Right lobe of liver (tissue), 6 donors: ENCODE measurements at regions not wholly inside any gene's neighbourhood (a gene's known extent, or its start where the extent isn't known, plus 50 kb on each side); places are given as distances from the start of the nearest gene placed in this dataset.

Experiments
- ATAC-seq, 4 donors: fragments of 200-7000 bp; cut with Tn5 transposase; one replicate each; pipeline ENCODE4 v1.9.1; 2020; ENCODE audit warnings: mild to moderate bottlenecking in 4 of 4, moderate library complexity in 4 of 4
- DNase-seq, 3 donors: peaks; one replicate each; pipeline ENCODE4 v3.0.0-alpha.2; 2020
- H3K27ac ChIP-seq, 3 donors: fragments of 200-600 bp; one replicate each; pipeline ENCODE4 v1.8.0; 2022
- H3K27me3 ChIP-seq, 2 donors: fragments of 200-600 bp; one replicate each; pipeline ENCODE4 v1.8.0; 2022
- H3K36me3 ChIP-seq, 4 donors: fragments of 200-600 bp; sonication (generic) in 1 of 4; one replicate each; pipeline versions ENCODE4 v1.5.1 to v1.8.0; 2017 to 2022; ENCODE audit warnings: control low read depth in 1 of 4
- H3K4me1 ChIP-seq, 4 donors: fragments of 200-600 bp; sonication (generic) in 1 of 4; one replicate each; pipeline versions ENCODE4 v1.5.1 to v1.8.0; 2017 to 2022; ENCODE audit warnings: control low read depth in 1 of 4
- H3K4me3 ChIP-seq, 3 donors: fragments of 200-600 bp; one replicate each; pipeline ENCODE4 v1.8.0; 2022
- H3K9me3 ChIP-seq, 4 donors: fragments of 200-600 bp; sonication (generic) in 1 of 4; one replicate each; pipeline versions ENCODE4 v1.5.1 to v1.8.0; 2017 to 2022; ENCODE audit warnings: control low read depth in 1 of 4
- POLR2A ChIP-seq: fragments of 450-650 bp; IDR thresholded peaks from one replicate; pipeline ENCODE4 v1.6.1; 2017; ENCODE audit warnings: antibody characterized with exemption, mild to moderate bottlenecking
- WGBS: methylation state at CpG from one replicate; pipeline ENCODE4 v1.1.6; 2018; ENCODE audit warnings: low coverage, low lambda C conversion rate; ENCODE audit not compliant: insufficient coverage; ENCODE audit errors: missing lambda C conversion rate; 5-methylcytosine and 5-hydroxymethylcytosine counted together
- intact Hi-C, 2 donors: fragments of 100-400 bp; cut with DNase I; formaldehyde crosslinking; loops; one replicate each; pipeline versions ENCODE4 v1.11.2 to v1.14.1; 2022
- TF ChIP-seq, protein P1 (sequence below), 4 donors: fragments of 200-600 bp in 3 of 4; fragments of 450-650 bp in 1 of 4; IDR thresholded peaks; one replicate each; pipeline versions ENCODE4 v1.5.1 to v1.8.0; 2016 to 2022; ENCODE audit warnings: antibody characterized with exemption in 4 of 4, mild to moderate bottlenecking in 2 of 4
- donor health status: DM: no; HTN: yes; CAD: no.
- donor health status: DM: no; HTN: no; CAD: no.
- donor health status: DM: no; HTN: no; CAD: no.
- donor health status: DM: no; HTN: yes; CAD: no.
- donor health status: DM: no; HTN: yes; CAD: no.

DNA sequence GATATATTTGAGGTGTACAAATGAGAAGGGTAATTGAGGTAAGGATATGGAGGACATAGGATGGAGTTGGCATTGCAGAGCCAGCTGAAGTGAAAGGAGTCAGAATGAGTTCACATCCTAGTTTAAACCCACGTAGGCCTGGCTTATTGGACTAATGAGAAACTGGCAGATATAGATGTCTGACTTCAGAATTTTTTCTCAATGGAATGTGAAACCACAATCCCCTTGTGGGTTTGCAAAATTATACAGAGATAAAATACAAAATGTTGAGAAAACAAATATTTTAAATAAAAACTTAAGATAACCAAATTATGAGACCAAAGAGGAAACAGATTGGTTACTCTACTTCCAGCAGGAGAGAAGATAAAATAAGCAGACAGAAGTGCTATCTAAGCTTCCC lies 277.4 kb upstream of the LRRC7 start:
- Histone ChIP-seq H3K27ac (no peak overlapping the region), H3K27me3 (no peaks in the 10 kb centered on the region), H3K4me1 (no peaks in the 10 kb centered on the region), H3K4me3 (no peak overlapping the region), H3K36me3 (no peaks in the 10 kb centered on the region), H3K9me3 (no peaks in the 10 kb centered on the region)
- TF ChIP-seq, protein P1, sequence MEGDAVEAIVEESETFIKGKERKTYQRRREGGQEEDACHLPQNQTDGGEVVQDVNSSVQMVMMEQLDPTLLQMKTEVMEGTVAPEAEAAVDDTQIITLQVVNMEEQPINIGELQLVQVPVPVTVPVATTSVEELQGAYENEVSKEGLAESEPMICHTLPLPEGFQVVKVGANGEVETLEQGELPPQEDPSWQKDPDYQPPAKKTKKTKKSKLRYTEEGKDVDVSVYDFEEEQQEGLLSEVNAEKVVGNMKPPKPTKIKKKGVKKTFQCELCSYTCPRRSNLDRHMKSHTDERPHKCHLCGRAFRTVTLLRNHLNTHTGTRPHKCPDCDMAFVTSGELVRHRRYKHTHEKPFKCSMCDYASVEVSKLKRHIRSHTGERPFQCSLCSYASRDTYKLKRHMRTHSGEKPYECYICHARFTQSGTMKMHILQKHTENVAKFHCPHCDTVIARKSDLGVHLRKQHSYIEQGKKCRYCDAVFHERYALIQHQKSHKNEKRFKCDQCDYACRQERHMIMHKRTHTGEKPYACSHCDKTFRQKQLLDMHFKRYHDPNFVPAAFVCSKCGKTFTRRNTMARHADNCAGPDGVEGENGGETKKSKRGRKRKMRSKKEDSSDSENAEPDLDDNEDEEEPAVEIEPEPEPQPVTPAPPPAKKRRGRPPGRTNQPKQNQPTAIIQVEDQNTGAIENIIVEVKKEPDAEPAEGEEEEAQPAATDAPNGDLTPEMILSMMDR (IDR thresholded peaks at IDR 0.05) = no peak
- TF ChIP-seq POLR2A = no peak
- no peak for DNase-seq
- 25% methylated on average over 1 of the region's 1 CpG for WGBS
- ATAC-seq = no peak
- intact Hi-C loops = no loop called here

DNA sequence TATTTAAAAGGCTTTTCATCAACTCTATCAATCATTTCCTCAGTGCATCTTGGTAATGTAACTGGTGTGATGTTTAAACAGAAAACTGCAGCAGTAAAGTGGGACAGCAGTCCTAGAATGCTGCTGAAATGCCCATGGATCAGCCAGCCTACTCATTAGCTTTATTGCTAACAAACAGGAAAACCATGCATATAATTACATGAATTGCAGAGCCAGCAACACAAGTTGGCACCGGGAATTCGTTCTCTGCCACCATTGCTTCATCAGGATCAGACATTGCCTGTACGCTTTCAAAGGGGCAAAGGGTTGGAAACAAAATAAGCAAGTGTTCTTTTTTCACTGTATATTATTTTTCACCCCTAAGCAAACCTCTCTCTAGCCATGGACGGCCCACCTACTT lies 276.2 kb upstream of the LRRC7 start:
- intact Hi-C loops = no loop called here
- no peak for TF ChIP-seq POLR2A
- TF ChIP-seq, protein P1 (IDR thresholded peaks at IDR 0.05) = no peak
- DNase-seq (no peak), ATAC-seq (no peak)
- Histone ChIP-seq H3K4me1 (no peaks in the 10 kb centered on the region), H3K9me3 (no peaks in the 10 kb centered on the region), H3K27me3 (no peaks in the 10 kb centered on the region), H3K4me3 (no peak overlapping the region), H3K27ac (no peak overlapping the region), H3K36me3 (no peaks in the 10 kb centered on the region)
- WGBS = 47% methylated on average over 4 of the region's 4 CpGs

DNA sequence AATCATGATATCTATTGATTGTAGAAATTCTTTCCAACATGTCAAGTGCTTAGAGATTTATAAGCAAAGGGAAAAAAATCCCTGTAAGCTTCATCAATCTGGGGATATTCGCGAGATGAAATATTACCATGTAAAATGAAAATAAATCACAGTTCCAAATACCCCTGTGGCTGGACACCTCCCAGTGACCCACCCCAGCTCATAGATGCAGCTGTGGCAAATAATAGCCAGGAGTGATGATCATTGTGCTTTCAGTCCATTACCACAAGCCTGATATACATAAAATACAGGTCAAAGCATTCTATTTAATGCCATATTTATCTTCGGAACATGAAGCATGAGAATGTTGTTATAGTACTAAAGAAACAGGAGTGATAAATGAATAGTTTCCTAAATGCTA lies 274.9 kb upstream of the LRRC7 start:
- no peak for TF ChIP-seq POLR2A
- TF ChIP-seq, protein P1 (IDR thresholded peaks at IDR 0.05) = no peak
- H3K27ac ChIP-seq = no peak overlapping the region
- no peaks in the 10 kb centered on the region for H3K27me3 ChIP-seq
- ATAC-seq (no peak), DNase-seq (no peak)
- 94% methylated on average over 3 of the region's 3 CpGs for WGBS
- no peaks in the 10 kb centered on the region for H3K9me3 ChIP-seq
- H3K36me3 ChIP-seq = no peaks in the 10 kb centered on the region
- intact Hi-C loops = no loop called here
- no peak overlapping the region for H3K4me3 ChIP-seq
- no peaks in the 10 kb centered on the region for H3K4me1 ChIP-seq

DNA sequence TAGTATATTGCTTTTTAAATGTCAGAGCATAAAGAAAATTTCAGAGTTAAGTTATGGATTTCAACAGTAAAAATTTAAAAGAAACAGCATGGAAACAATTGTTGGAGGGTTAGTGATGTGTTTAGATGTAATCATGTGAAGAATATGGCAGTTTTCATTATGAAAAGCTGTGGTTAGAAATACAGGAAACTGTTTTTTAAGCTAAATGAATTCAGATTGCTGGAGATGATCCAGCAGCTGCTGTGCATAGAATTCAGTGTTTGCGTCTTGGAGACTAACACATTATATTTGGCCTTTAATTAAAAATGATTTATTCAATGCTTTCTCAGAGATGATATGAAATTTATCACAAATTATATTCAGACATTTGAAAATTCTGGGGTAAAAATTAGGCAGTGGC lies 273.6 kb upstream of the LRRC7 start:
- DNase-seq (no peak), ATAC-seq (no peak)
- no peaks in the 10 kb centered on the region for H3K36me3 ChIP-seq
- H3K27me3 ChIP-seq = no peaks in the 10 kb centered on the region
- WGBS = 59% methylated on average over 1 of the region's 1 CpG
- H3K4me3 ChIP-seq = no peak overlapping the region
- intact Hi-C loops = no loop called here
- H3K9me3 ChIP-seq = no peaks in the 10 kb centered on the region
- TF ChIP-seq POLR2A = no peak
- TF ChIP-seq, protein P1 (IDR thresholded peaks at IDR 0.05) = no peak
- no peaks in the 10 kb centered on the region for H3K4me1 ChIP-seq
- no peak overlapping the region for H3K27ac ChIP-seq

DNA sequence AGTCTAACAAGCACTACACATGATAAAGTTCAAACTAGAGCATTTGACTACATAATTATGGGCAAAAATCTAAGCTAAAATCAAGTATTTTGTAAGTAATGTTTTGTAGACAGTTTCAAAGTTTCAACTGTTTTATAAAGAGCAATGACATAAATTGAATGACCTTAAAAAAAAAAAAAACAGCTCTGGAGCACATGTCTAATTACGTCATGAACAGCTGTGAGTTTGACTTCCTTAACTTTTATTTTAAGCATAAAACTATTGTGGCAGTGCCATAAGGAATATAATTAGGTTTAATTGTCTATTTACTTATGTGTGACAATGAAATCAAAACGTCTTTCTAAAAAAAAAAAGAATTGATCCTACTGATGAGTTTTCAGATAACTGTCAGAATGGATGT lies 272.5 kb upstream of the LRRC7 start:
- Histone ChIP-seq H3K4me1 (no peaks in the 10 kb centered on the region), H3K9me3 (no peaks in the 10 kb centered on the region), H3K4me3 (no peak overlapping the region), H3K27me3 (no peaks in the 10 kb centered on the region), H3K36me3 (no peaks in the 10 kb centered on the region), H3K27ac (no peak overlapping the region)
- peak in 1 of 4 donors; percentile 55 for ATAC-seq
- TF ChIP-seq, protein P1 (IDR thresholded peaks at IDR 0.05) = no peak
- TF ChIP-seq POLR2A = no peak
- intact Hi-C loops = no loop called here
- 8% methylated on average over 2 of the region's 2 CpGs for WGBS
- DNase-seq = no peak
